ENCODE measurements at regions not wholly inside any gene's neighbourhood (a gene's known extent, or its start where the extent isn't known, plus 50 kb on each side); places are given as distances from the start of the nearest gene placed in this dataset.

DNA sequence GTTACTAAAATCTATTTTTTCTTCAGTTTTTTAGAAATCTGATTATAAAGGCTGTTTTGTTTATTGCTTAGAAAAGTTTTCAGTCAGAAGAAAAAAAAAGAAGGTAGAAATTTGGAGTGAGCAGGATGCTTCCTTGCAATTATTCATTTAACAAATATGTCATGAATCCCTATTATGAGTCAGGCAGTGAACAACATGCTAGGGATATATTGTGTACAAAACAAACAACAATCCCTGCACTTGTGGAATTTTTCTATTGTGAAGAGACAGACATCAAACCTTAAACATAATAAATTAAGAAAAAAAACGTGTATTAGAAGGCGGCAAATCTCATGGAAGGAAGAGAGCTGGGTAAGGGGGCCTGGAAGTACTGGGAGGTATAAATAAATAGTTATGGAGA lies 664.1 kb upstream of the CAMK1G start:
- no peaks in the 10 kb centered on the region for H3K36me3 Mint-ChIP-seq (ENCODE audit: low read depth)
- TF ChIP-seq, protein P1, sequence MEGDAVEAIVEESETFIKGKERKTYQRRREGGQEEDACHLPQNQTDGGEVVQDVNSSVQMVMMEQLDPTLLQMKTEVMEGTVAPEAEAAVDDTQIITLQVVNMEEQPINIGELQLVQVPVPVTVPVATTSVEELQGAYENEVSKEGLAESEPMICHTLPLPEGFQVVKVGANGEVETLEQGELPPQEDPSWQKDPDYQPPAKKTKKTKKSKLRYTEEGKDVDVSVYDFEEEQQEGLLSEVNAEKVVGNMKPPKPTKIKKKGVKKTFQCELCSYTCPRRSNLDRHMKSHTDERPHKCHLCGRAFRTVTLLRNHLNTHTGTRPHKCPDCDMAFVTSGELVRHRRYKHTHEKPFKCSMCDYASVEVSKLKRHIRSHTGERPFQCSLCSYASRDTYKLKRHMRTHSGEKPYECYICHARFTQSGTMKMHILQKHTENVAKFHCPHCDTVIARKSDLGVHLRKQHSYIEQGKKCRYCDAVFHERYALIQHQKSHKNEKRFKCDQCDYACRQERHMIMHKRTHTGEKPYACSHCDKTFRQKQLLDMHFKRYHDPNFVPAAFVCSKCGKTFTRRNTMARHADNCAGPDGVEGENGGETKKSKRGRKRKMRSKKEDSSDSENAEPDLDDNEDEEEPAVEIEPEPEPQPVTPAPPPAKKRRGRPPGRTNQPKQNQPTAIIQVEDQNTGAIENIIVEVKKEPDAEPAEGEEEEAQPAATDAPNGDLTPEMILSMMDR (IDR thresholded peaks at IDR 0.05), result no peak
- H3K4me3 Mint-ChIP-seq (ENCODE audit: unreplicated experiment), result no peak overlapping the region
- H3K9me3 Mint-ChIP-seq (ENCODE audit: low read depth), result no peaks in the 10 kb centered on the region
- H3K27me3 Mint-ChIP-seq (ENCODE audit: low read depth), result peaks cover 16% of the 10 kb centered on the region
- no peak overlapping the region for H3K27ac Mint-ChIP-seq (ENCODE audit: unreplicated experiment)
- DNase-seq (ENCODE audit: low spot score), result no peak
- no peaks in the 10 kb centered on the region for H3K4me1 Mint-ChIP-seq (ENCODE audit: low read depth)

DNA sequence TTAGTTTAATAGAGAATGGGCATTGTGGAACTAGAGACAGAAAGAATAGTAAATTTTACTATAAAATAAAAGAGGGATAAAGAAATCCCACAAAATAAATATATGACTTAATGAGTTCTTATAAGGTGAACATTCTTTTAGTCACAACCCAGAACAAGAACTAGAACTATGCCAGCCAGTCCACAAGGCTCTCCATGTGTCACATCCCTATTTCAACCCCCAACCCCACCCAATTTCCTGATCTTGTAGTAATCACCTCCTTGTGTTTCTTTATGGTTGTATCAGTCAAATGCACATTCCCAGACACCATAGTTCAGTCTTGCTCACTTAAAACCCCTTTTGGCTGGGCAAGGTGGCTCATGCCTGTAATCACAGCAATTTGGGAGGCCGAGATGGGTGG lies 662.3 kb upstream of the CAMK1G start:
- no peak for DNase-seq (ENCODE audit: low spot score)
- TF ChIP-seq, protein P1 (IDR thresholded peaks at IDR 0.05), result no peak
- H3K4me3 Mint-ChIP-seq (ENCODE audit: unreplicated experiment), result no peak overlapping the region
- no peaks in the 10 kb centered on the region for H3K4me1 Mint-ChIP-seq (ENCODE audit: low read depth)
- H3K27me3 Mint-ChIP-seq (ENCODE audit: low read depth), result peaks cover 19% of the 10 kb centered on the region
- H3K36me3 Mint-ChIP-seq (ENCODE audit: low read depth), result no peaks in the 10 kb centered on the region
- peaks cover 4% of the 10 kb centered on the region for H3K9me3 Mint-ChIP-seq (ENCODE audit: low read depth)
- H3K27ac Mint-ChIP-seq (ENCODE audit: unreplicated experiment), result no peak overlapping the region

GRCh38 chr1:208923456-208923855 lies 660.1 kb upstream of the CAMK1G start:
- Mint-ChIP-seq H3K27ac (ENCODE audit: unreplicated experiment) (no peak overlapping the region), H3K4me3 (ENCODE audit: unreplicated experiment) (no peak overlapping the region), H3K9me3 (ENCODE audit: low read depth) (peaks cover 8% of the 10 kb centered on the region), H3K27me3 (ENCODE audit: low read depth) (peaks cover 17% of the 10 kb centered on the region), H3K36me3 (ENCODE audit: low read depth) (no peaks in the 10 kb centered on the region), H3K4me1 (ENCODE audit: low read depth) (no peaks in the 10 kb centered on the region)
- DNase-seq (ENCODE audit: low spot score), result no peak
- TF ChIP-seq, protein P1 (IDR thresholded peaks at IDR 0.05), result no peak

- TF ChIP-seq, protein P1 (IDR thresholded peaks at IDR 0.05), result no peak
- Mint-ChIP-seq H3K4me3 (ENCODE audit: unreplicated experiment) (no peak overlapping the region), H3K36me3 (ENCODE audit: low read depth) (no peaks in the 10 kb centered on the region), H3K27me3 (ENCODE audit: low read depth) (peaks cover 17% of the 10 kb centered on the region), H3K9me3 (ENCODE audit: low read depth) (peaks cover 8% of the 10 kb centered on the region), H3K4me1 (ENCODE audit: low read depth) (no peaks in the 10 kb centered on the region), H3K27ac (ENCODE audit: unreplicated experiment) (no peak overlapping the region)
- DNase-seq (ENCODE audit: low spot score), result no peak
These were observed 659.4 kb upstream of the CAMK1G start for GRCh38 chr1:208923946-208924720.

- Mint-ChIP-seq H3K4me1 (ENCODE audit: low read depth) (no peaks in the 10 kb centered on the region), H3K27me3 (ENCODE audit: low read depth) (peaks cover 14% of the 10 kb centered on the region), H3K9me3 (ENCODE audit: low read depth) (peaks cover 8% of the 10 kb centered on the region), H3K4me3 (ENCODE audit: unreplicated experiment) (no peak overlapping the region), H3K36me3 (ENCODE audit: low read depth) (no peaks in the 10 kb centered on the region), H3K27ac (ENCODE audit: unreplicated experiment) (no peak overlapping the region)
- TF ChIP-seq, protein P1 (IDR thresholded peaks at IDR 0.05), result no peak
- no peak for DNase-seq (ENCODE audit: low spot score)
These were observed 658.6 kb upstream of the CAMK1G start for GRCh38 chr1:208924928-208925327.
